Stimulated activated CD4-positive, alpha-beta T cell treated with anti-CD3 and anti-CD28 coated beads, Interleukin-2, amount 100 ng/mL, for 48 hours (primary cell): ENCODE measurements at regions not wholly inside any gene's neighbourhood (a gene's known extent, or its start where the extent isn't known, plus 50 kb on each side); places are given as distances from the start of the nearest gene placed in this dataset.

Source experiments
- DNase-seq, 2 donors: peaks; one replicate each; pipeline ENCODE4 v3.0.0-alpha.2; 2020

GRCh38 chr12:68451261-68452077, 119.3 kb upstream of the MDM1 start:
- peak; percentile 23 to 33 for DNase-seq

- no peak for DNase-seq
Measured at GRCh38 chr12:68452078-68452715, 120.0 kb upstream of the MDM1 start.

GRCh38 chr12:68453278-68453677, 121.1 kb upstream of the MDM1 start:
- no peak for DNase-seq

GRCh38 chr12:68453876-68454275, 121.7 kb upstream of the MDM1 start:
- no peak for DNase-seq

- DNase-seq: no peak
Measured at GRCh38 chr12:68454892-68455291, 122.7 kb upstream of the MDM1 start.

- DNase-seq: no peak
Measured at GRCh38 chr12:68455691-68456345, 123.7 kb upstream of the MDM1 start.

- DNase-seq: no peak
Measured at GRCh38 chr12:68458866-68459265, 126.7 kb upstream of the MDM1 start.

GRCh38 chr12:68460236-68460635, 128.1 kb upstream of the MDM1 start:
- DNase-seq: no peak

- DNase-seq: no peak
Measured at GRCh38 chr12:68461645-68462044, 129.5 kb upstream of the MDM1 start.

GRCh38 chr12:68462803-68463202, 130.6 kb upstream of the MDM1 start:
- no peak for DNase-seq

GRCh38 chr12:68465227-68465626, 133.1 kb upstream of the MDM1 start:
- no peak for DNase-seq

GRCh38 chr12:68467514-68467913, 135.4 kb upstream of the MDM1 start:
- no peak for DNase-seq

GRCh38 chr12:68468036-68468435, 135.9 kb upstream of the MDM1 start:
- DNase-seq: no peak

GRCh38 chr12:68469113-68469512, 137.0 kb upstream of the MDM1 start:
- DNase-seq: no peak

GRCh38 chr12:68470664-68471328, 138.6 kb upstream of the MDM1 start:
- DNase-seq: no peak

- no peak for DNase-seq
Measured at GRCh38 chr12:68474467-68475204, 136.1 kb upstream of the RAP1B start.

GRCh38 chr12:68476794-68477193, 133.9 kb upstream of the RAP1B start:
- no peak for DNase-seq

GRCh38 chr12:68477261-68477772, 133.4 kb upstream of the RAP1B start:
- no peak for DNase-seq

- DNase-seq: no peak
Measured at GRCh38 chr12:68477906-68478305, 132.8 kb upstream of the RAP1B start.

- no peak for DNase-seq
Measured at GRCh38 chr12:68478516-68479260, 132.0 kb upstream of the RAP1B start.

GRCh38 chr12:68479261-68479895, 131.3 kb upstream of the RAP1B start:
- DNase-seq: no peak
